Erythroblast (primary cell): ENCODE measurements at regions not wholly inside any gene's neighbourhood (a gene's known extent, or its start where the extent isn't known, plus 50 kb on each side); places are given as distances from the start of the nearest gene placed in this dataset.

ENCODE experiments used
- DNase-seq, 2 experiments: peaks; one replicate each; lab custom pipeline; 2025; lab: John Stamatoyannopoulos, UW
- GATA1 ChIP-seq: IDR thresholded peaks from 2 replicates; pipeline ENCODE4 v1.6.1; 2011; ENCODE audit warnings: low read depth, mild to moderate bottlenecking, control low read depth, low read length, moderate library complexity
- POLR2A ChIP-seq: IDR thresholded peaks from 2 replicates; pipeline ENCODE4 v1.6.1; 2011; ENCODE audit warnings: mild to moderate bottlenecking, low read length

GRCh38 chr18:55787536-55788073, 199.6 kb upstream of the TCF4 start:
- no peak for TF ChIP-seq GATA1
- TF ChIP-seq POLR2A, result no peak
- no peak for DNase-seq

GRCh38 chr18:55786651-55787272, 198.8 kb upstream of the TCF4 start:
- peak; percentile 15 to 70 for DNase-seq
- TF ChIP-seq GATA1, result no peak
- TF ChIP-seq POLR2A, result no peak

- TF ChIP-seq GATA1 (no peak), POLR2A (no peak)
Measured at GRCh38 chr18:55783921-55784320, 195.9 kb upstream of the TCF4 start.

GRCh38 chr18:55781481-55781957, 193.5 kb upstream of the TCF4 start:
- peak; percentile 67 to 73 for DNase-seq
- no peak for TF ChIP-seq POLR2A
- TF ChIP-seq GATA1, result no peak

More at GRCh38 chr18:55783921-55784320, 195.9 kb upstream of the TCF4 start:
- DNase-seq, result no peak

- DNase-seq, result no peak
- no peak for TF ChIP-seq GATA1
- TF ChIP-seq POLR2A, result no peak
Measured at GRCh38 chr18:55780586-55781071, 192.6 kb upstream of the TCF4 start.

GRCh38 chr18:55779691-55780585, 191.9 kb upstream of the TCF4 start:
- TF ChIP-seq GATA1 (no peak), POLR2A (no peak)
- DNase-seq, result peak; percentile 81 to 82

- DNase-seq, result peak; percentile 66 to 72
- TF ChIP-seq POLR2A (no peak), GATA1 (no peak)
Measured at GRCh38 chr18:55778788-55779690, 191.0 kb upstream of the TCF4 start.

GRCh38 chr18:55777666-55778304, 189.8 kb upstream of the TCF4 start:
- TF ChIP-seq POLR2A, result no peak
- TF ChIP-seq GATA1, result no peak
- DNase-seq, result no peak

GRCh38 chr18:55775972-55776371, 188.0 kb upstream of the TCF4 start:
- DNase-seq, result no peak
- TF ChIP-seq POLR2A (no peak), GATA1 (no peak)

- no peak for DNase-seq
- TF ChIP-seq POLR2A, result no peak
- no peak for TF ChIP-seq GATA1
Measured at GRCh38 chr18:55774505-55774904, 186.5 kb upstream of the TCF4 start.

GRCh38 chr18:55768255-55768654, 180.3 kb upstream of the TCF4 start:
- DNase-seq, result no peak
- no peak for TF ChIP-seq POLR2A
- TF ChIP-seq GATA1, result no peak

- no peak for DNase-seq
- TF ChIP-seq POLR2A (no peak), GATA1 (no peak)
Measured at GRCh38 chr18:55764386-55764785, 176.4 kb upstream of the TCF4 start.
